H9 (cell line): ENCODE measurements at regions not wholly inside any gene's neighbourhood (a gene's known extent, or its start where the extent isn't known, plus 50 kb on each side); places are given as distances from the start of the nearest gene placed in this dataset.

Experiments used
- DNase-seq: peaks from one replicate; pipeline ENCODE4 v3.0.0-alpha.2; 2017
- H2AFZ ChIP-seq: one replicate; pipeline ENCODE4 v1.6.1; 2013; ENCODE audit warnings: mild to moderate bottlenecking, low read length, control low read depth, moderate library complexity
- H2AK5ac ChIP-seq: 2 replicates; pipeline ENCODE4 v1.6.1; 2013; ENCODE audit warnings: low read length, control low read depth, mixed read lengths; ENCODE audit not compliant: insufficient read length
- H2BK120ac ChIP-seq: one replicate; pipeline ENCODE4 v1.6.1; 2013; ENCODE audit warnings: low read depth, mild to moderate bottlenecking, low read length, control low read depth, inconsistent platforms; ENCODE audit not compliant: poor library complexity, severe bottlenecking
- H2BK12ac ChIP-seq: 2 replicates; pipeline ENCODE4 v1.6.1; 2013; ENCODE audit warnings: low read length, control low read depth, mixed read lengths, low read depth; ENCODE audit not compliant: insufficient read length
- H2BK15ac ChIP-seq: 2 replicates; pipeline ENCODE4 v1.6.1; 2013; ENCODE audit warnings: low read depth, low read length, control low read depth
- H2BK20ac ChIP-seq: one replicate; pipeline ENCODE4 v1.6.1; 2013; ENCODE audit warnings: low read depth, mild to moderate bottlenecking, low read length, control low read depth, inconsistent platforms; ENCODE audit not compliant: poor library complexity, severe bottlenecking
- H2BK5ac ChIP-seq: 2 replicates; pipeline ENCODE4 v1.6.1; 2013; ENCODE audit warnings: low read length, control low read depth, mixed read lengths; ENCODE audit not compliant: insufficient read length
- H3K14ac ChIP-seq: 2 replicates; pipeline ENCODE4 v1.6.1; 2013; ENCODE audit warnings: low read length, control low read depth; ENCODE audit not compliant: insufficient read depth
- H3K18ac ChIP-seq: 2 replicates; pipeline ENCODE4 v1.6.1; 2013; ENCODE audit warnings: low read depth, mild to moderate bottlenecking, mixed read lengths, low read length, control low read depth; ENCODE audit not compliant: insufficient read length
- H3K23ac ChIP-seq: 2 replicates; pipeline ENCODE4 v1.6.1; 2013; ENCODE audit warnings: low read length, control low read depth, mixed read lengths, low read depth; ENCODE audit not compliant: insufficient read length
- H3K23me2 ChIP-seq: 2 replicates; pipeline ENCODE4 v1.6.1; 2013; ENCODE audit warnings: low read depth, mild to moderate bottlenecking, mixed read lengths, low read length, control low read depth; ENCODE audit not compliant: insufficient read length, poor library complexity, severe bottlenecking
- H3K27ac ChIP-seq: 2 replicates; pipeline ENCODE4 v1.5.1; 2013; ENCODE audit warnings: low read length, control low read depth, mixed read lengths, low read depth; ENCODE audit not compliant: insufficient read length
- H3K27me3 ChIP-seq: 2 replicates; pipeline ENCODE4 v1.6.1; 2013; ENCODE audit warnings: low read length, control low read depth, inconsistent platforms; ENCODE audit not compliant: insufficient read depth
- H3K4ac ChIP-seq: 2 replicates; pipeline ENCODE4 v1.6.1; 2013; ENCODE audit warnings: low read depth, mild to moderate bottlenecking, control low read depth, inconsistent platforms, low read length, moderate library complexity
- H3K4me1 ChIP-seq: 2 replicates; pipeline ENCODE4 v1.6.1; 2013; ENCODE audit warnings: low read length, control low read depth, inconsistent platforms; ENCODE audit not compliant: insufficient read depth
- H3K4me2 ChIP-seq: 2 replicates; pipeline ENCODE4 v1.6.1; 2013; ENCODE audit warnings: low read length, control low read depth, mixed read lengths; ENCODE audit not compliant: insufficient read length, insufficient read depth
- H3K56ac ChIP-seq: 2 replicates; pipeline ENCODE4 v1.6.1; 2013; ENCODE audit warnings: low read depth, mild to moderate bottlenecking, mixed read lengths, low read length, control low read depth; ENCODE audit not compliant: insufficient read length
- H3K79me1 ChIP-seq: 2 replicates; pipeline ENCODE4 v1.6.1; 2013; ENCODE audit warnings: low read depth, mild to moderate bottlenecking, moderate library complexity, low read length, control low read depth, inconsistent platforms; ENCODE audit not compliant: insufficient read depth, poor library complexity, severe bottlenecking
- H3K79me2 ChIP-seq: 2 replicates; pipeline ENCODE4 v1.6.1; 2013; ENCODE audit warnings: low read length, control low read depth, inconsistent platforms; ENCODE audit not compliant: insufficient read depth
- H3K9ac ChIP-seq: 2 replicates; pipeline ENCODE4 v1.6.1; 2013; ENCODE audit warnings: low read length, control low read depth, mixed read lengths; ENCODE audit not compliant: insufficient read length; ENCODE audit errors: extremely low read depth
- H3K9me3 ChIP-seq: one replicate; pipeline ENCODE4 v1.6.1; 2013; ENCODE audit warnings: low read depth, low read length, inconsistent platforms; ENCODE audit not compliant: control insufficient read depth
- H3T11ph ChIP-seq: one replicate; pipeline ENCODE4 v1.6.1; 2013; ENCODE audit warnings: mild to moderate bottlenecking, low read length, control low read depth, inconsistent platforms
- H4K20me1 ChIP-seq: one replicate; pipeline ENCODE4 v1.6.1; 2013; ENCODE audit not compliant: control insufficient read depth, insufficient read length, insufficient read depth
- H4K5ac ChIP-seq: 2 replicates; pipeline ENCODE4 v1.6.1; 2013; ENCODE audit warnings: low read depth, mild to moderate bottlenecking, mixed read lengths, low read length, control low read depth; ENCODE audit not compliant: insufficient read length
- H4K8ac ChIP-seq: replicated peaks from 2 replicates; pipeline ENCODE4 v1.6.1; 2013; ENCODE audit warnings: low read length, control low read depth, mixed read lengths, low read depth; ENCODE audit not compliant: insufficient read length
- H4K91ac ChIP-seq: 2 replicates; pipeline ENCODE4 v1.6.1; 2013; ENCODE audit warnings: low read depth, mild to moderate bottlenecking, moderate library complexity, mixed read lengths, low read length, control low read depth; ENCODE audit not compliant: insufficient read length
- H3K27ac Mint-ChIP-seq, 3 experiments: 2 replicates in 2 of 3; 3 replicates in 1 of 3; pipeline ENCODE4 v1.8.0; 2020 to 2021; ENCODE audit warnings: mixed read lengths in 3 of 3, mild to moderate bottlenecking in 1 of 3, moderate library complexity in 1 of 3
- H3K27me3 Mint-ChIP-seq: 2 replicates; pipeline ENCODE4 v1.8.0; 2021; ENCODE audit warnings: low read depth, mild to moderate bottlenecking, moderate library complexity, mixed read lengths
- H3K36me3 Mint-ChIP-seq, 3 experiments: 2 replicates in 2 of 3; 3 replicates in 1 of 3; pipeline ENCODE4 v1.8.0; 2020 to 2021; ENCODE audit warnings: low read depth in 3 of 3, mixed read lengths in 3 of 3; ENCODE audit not compliant: insufficient read depth in 1 of 3
- H3K4me1 Mint-ChIP-seq, 2 experiments: 2 replicates each; pipeline ENCODE4 v1.8.0; 2020; ENCODE audit warnings: mixed read lengths in 2 of 2
- H3K4me3 Mint-ChIP-seq, 2 experiments: 2 replicates in 1 of 2; 3 replicates in 1 of 2; pipeline ENCODE4 v1.8.0; 2020 to 2021; ENCODE audit warnings: mild to moderate bottlenecking in 2 of 2, mixed read lengths in 2 of 2, moderate library complexity in 1 of 2
- H3K9me3 Mint-ChIP-seq, 2 experiments: 2 replicates in 1 of 2; 3 replicates in 1 of 2; pipeline ENCODE4 v1.8.0; 2020; ENCODE audit warnings: mild to moderate bottlenecking in 2 of 2, mixed read lengths in 2 of 2, moderate library complexity in 1 of 2
- CTCF ChIP-seq: fragments of 200-600 bp; sonication (generic); conservative IDR thresholded peaks from 3 replicates; pipeline ENCODE4 v1.8.0; 2021; ENCODE audit warnings: antibody characterized with exemption, mild to moderate bottlenecking
- WGBS: extraction: QIAGEN DNeasy Blood & Tissue Kit; methylation state at CpG from one replicate; pipeline ENCODE4 v1.1.7; 2013; ENCODE audit warnings: missing lambda C conversion rate, low lambda C conversion rate, mixed read lengths; ENCODE audit not compliant: insufficient read length; ENCODE audit errors: extremely low coverage; 5-methylcytosine and 5-hydroxymethylcytosine counted together

DNA sequence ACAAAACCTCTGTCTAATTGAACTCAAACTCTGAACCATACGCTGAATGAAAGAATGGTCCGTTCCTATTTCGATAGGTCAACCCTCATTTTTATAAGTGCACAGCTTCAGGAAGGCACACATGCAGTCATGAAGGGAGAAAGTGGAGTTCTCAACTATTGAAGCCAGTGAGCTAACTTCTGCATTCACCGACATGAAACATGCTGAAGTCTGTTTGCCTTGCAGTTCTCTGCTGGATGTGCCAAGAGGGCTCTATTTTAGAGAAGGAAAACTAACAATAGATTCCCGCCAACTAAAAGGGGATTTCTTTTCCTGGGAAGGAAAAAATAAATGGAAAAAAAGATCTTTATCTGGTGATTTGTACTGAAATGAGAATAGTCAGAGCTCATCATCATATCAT lies 191.0 kb upstream of the PLEKHG7 start:
- WGBS: no CpG with 5 or more reads among the region's 5 CpGs

More for the DNA sequence above, 191.0 kb upstream of the PLEKHG7 start:
- Histone ChIP-seq H3K18ac (no peak overlapping the region), H3K4me2 (no peak overlapping the region), H2BK120ac (no peak overlapping the region), H2BK12ac (no peak overlapping the region), H3K79me1 (no peaks in the 10 kb centered on the region), H3K23ac (no peak overlapping the region), H4K20me1 (no peaks in the 10 kb centered on the region), H3T11ph (no peak overlapping the region), H2BK15ac (no peak overlapping the region), H4K8ac (no peak overlapping the region), H3K9me3 (no peaks in the 10 kb centered on the region), H3K14ac (no peak overlapping the region), H3K27ac (no peak overlapping the region), H2AK5ac (no peak overlapping the region), H2BK5ac (no peak overlapping the region), H3K4ac (no peak overlapping the region), H3K56ac (no peak overlapping the region), H3K23me2 (no peaks in the 10 kb centered on the region), H3K79me2 (no peaks in the 10 kb centered on the region), H2BK20ac (no peak overlapping the region), H3K9ac (no peak overlapping the region), H3K4me1 (no peaks in the 10 kb centered on the region), H4K91ac (no peak overlapping the region), H3K27me3 (no peaks in the 10 kb centered on the region; the same call in 1 of the 2 replicates), H2AFZ (no peak overlapping the region), H4K5ac (no peak overlapping the region)
- H3K36me3 Mint-ChIP-seq: no peaks in the 10 kb centered on the region; a peak in 1 of 7 replicates
- no peak overlapping the region for H3K4me3 Mint-ChIP-seq
- no peak for TF ChIP-seq CTCF
- peaks cover under 1 to 2% of the 10 kb centered on the region in 2 experiments for H3K4me1 Mint-ChIP-seq
- no peaks in the 10 kb centered on the region for H3K27me3 Mint-ChIP-seq
- no peak overlapping the region for H3K27ac Mint-ChIP-seq
- no peak for DNase-seq
- H3K9me3 Mint-ChIP-seq: no peaks in the 10 kb centered on the region
